ENCODE measurements at regions not wholly inside any gene's neighbourhood (a gene's known extent, or its start where the extent isn't known, plus 50 kb on each side); places are given as distances from the start of the nearest gene placed in this dataset.

DNA sequence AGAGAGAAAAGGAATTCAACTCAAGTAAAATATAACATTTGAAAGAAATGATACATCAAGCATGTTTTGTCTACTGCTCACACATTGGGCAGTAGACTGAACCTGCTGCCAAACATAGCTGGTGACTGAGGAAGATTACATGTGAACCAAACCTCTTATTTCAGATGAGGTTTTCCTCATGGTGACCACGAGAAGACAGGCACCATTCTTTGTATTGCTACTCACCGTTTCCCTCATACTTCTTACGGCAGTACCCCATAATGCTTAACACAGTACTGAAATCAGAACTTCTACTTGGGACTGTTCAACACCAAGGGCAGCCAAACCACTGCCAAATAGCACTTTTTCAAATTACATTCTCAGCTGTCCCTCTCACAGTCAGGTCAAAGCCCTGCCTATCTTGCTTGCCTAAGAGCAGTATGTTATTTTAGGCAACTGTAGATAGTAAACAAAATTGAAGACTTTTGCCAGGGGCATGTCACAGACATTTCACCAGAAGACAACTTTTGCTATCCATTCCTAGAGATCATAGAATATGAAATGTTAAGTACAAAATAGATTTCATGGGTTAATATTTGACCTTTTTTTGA, 167.1 kb upstream of the DOK6 start:
- CTCF ChIA-PET: no interaction called here
- POLR2A ChIA-PET (ENCODE audit: unreplicated experiment): no interaction called here

DNA sequence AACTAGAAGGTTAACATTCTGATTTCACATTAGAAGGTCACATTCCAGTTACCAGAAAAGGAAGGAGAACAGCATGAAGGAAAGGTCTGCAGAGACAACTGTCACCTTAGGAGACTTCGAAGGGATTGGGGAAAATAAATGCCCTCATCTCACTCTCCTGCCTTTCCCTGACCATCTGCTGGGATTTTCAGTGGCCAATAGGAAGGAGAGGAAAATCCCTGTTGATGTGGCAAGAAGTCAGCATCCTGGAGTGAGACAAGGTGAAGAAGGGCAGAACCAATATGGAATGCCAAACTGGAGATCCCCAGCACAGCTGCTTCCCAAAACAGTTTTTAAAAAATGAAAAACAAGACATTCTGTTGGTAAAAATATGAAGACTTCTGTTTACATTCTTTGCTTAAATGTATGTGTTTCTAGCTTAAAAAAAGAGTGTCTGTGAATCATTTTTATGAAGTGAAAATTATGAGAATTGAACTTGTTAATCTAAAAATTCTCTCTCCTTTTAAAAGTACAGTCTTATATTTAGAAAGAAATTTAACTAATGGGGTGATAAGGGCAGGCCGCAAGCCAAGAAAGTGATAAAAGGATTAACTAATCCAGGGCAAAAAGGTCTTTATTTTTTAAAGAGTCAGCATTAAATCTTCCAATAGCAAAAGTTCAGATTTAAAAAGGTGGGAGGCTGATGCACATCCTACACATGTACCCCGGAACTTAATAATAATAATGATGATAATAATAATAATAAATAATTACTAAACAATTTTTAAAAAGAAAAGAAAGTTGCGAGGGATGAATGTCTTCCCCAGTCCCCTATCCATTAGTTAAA, 160.6 kb upstream of the DOK6 start:
- H3K27ac ChIP-seq: no peak overlapping the region
- no peaks in the 10 kb centered on the region for H3F3A ChIP-seq (ENCODE audit: insufficient read depth, low read depth)
- no peak overlapping the region for H3K4me2 ChIP-seq
- ChIA-PET POLR2A (ENCODE audit: unreplicated experiment) (no interaction called here), CTCF (no interaction called here)
- no peaks in the 10 kb centered on the region for H3K4me1 ChIP-seq (replicated peaks; ENCODE audit: insufficient read depth)
- no peaks in the 10 kb centered on the region for H3K36me3 ChIP-seq (ENCODE audit: low read depth)
- intact Hi-C loops (cut with micrococcal nuclease; ENCODE audit: unreplicated experiment): no loop called here
- no peak overlapping the region for H2AFZ ChIP-seq
- no peaks in the 10 kb centered on the region for H3K27me3 ChIP-seq (ENCODE audit: insufficient read depth, low read depth)
- no TSS peak for BruUV-seq (replicated peaks)
- no peak for DNase-seq
- H3K79me2 ChIP-seq (ENCODE audit: low read depth): no peaks in the 10 kb centered on the region
- no peaks in the 10 kb centered on the region for H4K20me1 ChIP-seq (ENCODE audit: insufficient read depth)
- no peaks in the 10 kb centered on the region for H3K9me3 ChIP-seq (ENCODE audit: insufficient read depth, low read depth)
- H3K9me2 ChIP-seq (ENCODE audit: insufficient read depth): no peaks in the 10 kb centered on the region
- no peak overlapping the region for H3K4me3 ChIP-seq
- TF ChIP-seq, protein P1, sequence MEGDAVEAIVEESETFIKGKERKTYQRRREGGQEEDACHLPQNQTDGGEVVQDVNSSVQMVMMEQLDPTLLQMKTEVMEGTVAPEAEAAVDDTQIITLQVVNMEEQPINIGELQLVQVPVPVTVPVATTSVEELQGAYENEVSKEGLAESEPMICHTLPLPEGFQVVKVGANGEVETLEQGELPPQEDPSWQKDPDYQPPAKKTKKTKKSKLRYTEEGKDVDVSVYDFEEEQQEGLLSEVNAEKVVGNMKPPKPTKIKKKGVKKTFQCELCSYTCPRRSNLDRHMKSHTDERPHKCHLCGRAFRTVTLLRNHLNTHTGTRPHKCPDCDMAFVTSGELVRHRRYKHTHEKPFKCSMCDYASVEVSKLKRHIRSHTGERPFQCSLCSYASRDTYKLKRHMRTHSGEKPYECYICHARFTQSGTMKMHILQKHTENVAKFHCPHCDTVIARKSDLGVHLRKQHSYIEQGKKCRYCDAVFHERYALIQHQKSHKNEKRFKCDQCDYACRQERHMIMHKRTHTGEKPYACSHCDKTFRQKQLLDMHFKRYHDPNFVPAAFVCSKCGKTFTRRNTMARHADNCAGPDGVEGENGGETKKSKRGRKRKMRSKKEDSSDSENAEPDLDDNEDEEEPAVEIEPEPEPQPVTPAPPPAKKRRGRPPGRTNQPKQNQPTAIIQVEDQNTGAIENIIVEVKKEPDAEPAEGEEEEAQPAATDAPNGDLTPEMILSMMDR (conservative IDR thresholded peaks at IDR 0.05): no peak
- no peak for TF ChIP-seq EZH2 (IDR thresholded peaks at IDR 0.05; ENCODE audit: low read depth)

More for the DNA sequence above, 167.1 kb upstream of the DOK6 start:
- Histone ChIP-seq H3K9me2 (ENCODE audit: insufficient read depth) (no peaks in the 10 kb centered on the region), H3K9me3 (ENCODE audit: insufficient read depth, low read depth) (no peaks in the 10 kb centered on the region), H3K4me1 (replicated peaks; ENCODE audit: insufficient read depth) (no peaks in the 10 kb centered on the region), H3K27ac (no peak overlapping the region), H3K4me2 (no peak overlapping the region), H2AFZ (0 out of 2 replicates have a peak overlapping the region, but pooled peaks have one; percentile 15), H3F3A (ENCODE audit: insufficient read depth, low read depth) (no peaks in the 10 kb centered on the region), H4K20me1 (ENCODE audit: insufficient read depth) (no peaks in the 10 kb centered on the region), H3K36me3 (ENCODE audit: low read depth) (no peaks in the 10 kb centered on the region), H3K27me3 (ENCODE audit: insufficient read depth, low read depth) (no peaks in the 10 kb centered on the region), H3K79me2 (ENCODE audit: low read depth) (no peaks in the 10 kb centered on the region), H3K4me3 (no peak overlapping the region)
- DNase-seq: no peak
- no TSS peak for BruUV-seq (replicated peaks)
- TF ChIP-seq EZH2 (IDR thresholded peaks at IDR 0.05; ENCODE audit: low read depth): no peak
- TF ChIP-seq, protein P1 (conservative IDR thresholded peaks at IDR 0.05): no peak
- intact Hi-C loops (cut with micrococcal nuclease; ENCODE audit: unreplicated experiment): no loop called here

DNA sequence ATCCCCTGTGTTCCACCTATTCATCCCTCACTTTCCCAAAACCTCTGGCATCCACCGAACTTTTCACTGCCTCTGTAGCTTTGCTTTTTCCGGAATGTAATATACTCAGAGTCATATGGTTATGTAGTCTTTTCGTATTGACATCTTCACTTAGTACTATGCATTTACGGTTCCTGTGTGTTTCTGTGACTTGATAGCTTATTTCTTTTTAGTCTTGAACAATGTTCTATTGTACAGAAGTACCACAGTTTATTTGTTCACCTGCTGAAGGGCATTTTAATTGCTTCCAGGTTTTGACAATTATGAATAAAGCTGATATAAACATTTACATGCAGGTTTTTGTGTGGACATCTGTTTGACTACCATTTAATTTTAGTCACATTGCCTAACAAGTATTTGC, 154.7 kb upstream of the DOK6 start:
- Histone ChIP-seq H3K79me2 (ENCODE audit: low read depth) (no peaks in the 10 kb centered on the region), H3K9me3 (ENCODE audit: insufficient read depth, low read depth) (no peaks in the 10 kb centered on the region), H3K36me3 (ENCODE audit: low read depth) (no peaks in the 10 kb centered on the region), H3K27ac (no peak overlapping the region), H3K27me3 (ENCODE audit: insufficient read depth, low read depth) (no peaks in the 10 kb centered on the region), H3K4me1 (replicated peaks; ENCODE audit: insufficient read depth) (no peaks in the 10 kb centered on the region), H3K4me3 (no peak overlapping the region), H4K20me1 (ENCODE audit: insufficient read depth) (no peaks in the 10 kb centered on the region), H3F3A (ENCODE audit: insufficient read depth, low read depth) (no peaks in the 10 kb centered on the region), H3K4me2 (no peak overlapping the region), H3K9me2 (ENCODE audit: insufficient read depth) (no peaks in the 10 kb centered on the region), H2AFZ (no peak overlapping the region)
- ChIA-PET CTCF (no interaction called here), POLR2A (ENCODE audit: unreplicated experiment) (no interaction called here)
- intact Hi-C loops (cut with micrococcal nuclease; ENCODE audit: unreplicated experiment): no loop called here
- TF ChIP-seq, protein P1 (conservative IDR thresholded peaks at IDR 0.05): no peak
- no peak for TF ChIP-seq EZH2 (IDR thresholded peaks at IDR 0.05; ENCODE audit: low read depth)
- BruUV-seq (replicated peaks): no TSS peak
- no peak for DNase-seq
